ENCODE measurements at regions not wholly inside any gene's neighbourhood (a gene's known extent, or its start where the extent isn't known, plus 50 kb on each side); places are given as distances from the start of the nearest gene placed in this dataset.

DNA sequence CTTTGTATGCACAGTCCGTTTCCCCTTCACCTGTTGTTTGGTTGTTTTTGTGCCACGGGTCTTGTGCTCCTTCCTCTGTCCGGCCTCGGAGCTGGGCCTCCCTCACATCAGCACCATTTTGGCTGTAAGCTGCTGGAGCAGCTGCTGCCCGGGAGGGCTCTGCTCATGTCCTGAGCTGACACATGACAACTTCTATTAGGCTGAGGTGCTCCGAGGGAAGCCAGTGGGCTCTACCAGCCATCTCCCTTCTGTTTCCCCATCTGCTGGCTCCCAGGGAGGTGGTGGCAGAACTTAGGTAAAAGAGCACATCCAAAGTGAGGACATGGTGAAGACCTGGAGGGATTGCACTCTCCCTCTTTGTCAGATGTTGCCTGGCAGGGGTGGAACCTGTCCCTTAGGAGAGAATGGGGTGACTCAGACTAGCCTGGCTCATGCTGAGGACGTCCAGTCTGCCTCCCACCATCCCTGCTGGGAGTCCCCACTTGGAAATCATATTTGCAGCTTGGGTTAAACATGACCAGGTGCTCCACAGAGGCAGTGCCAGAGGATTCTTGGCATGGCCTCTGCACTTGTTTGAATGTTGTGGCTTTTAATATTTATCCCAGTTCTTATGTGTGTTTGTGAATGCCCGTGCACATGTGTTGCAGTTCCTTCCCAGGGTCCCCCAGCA, 49.8 kb upstream of the TNP1 start:
- H3K4me1 ChIP-seq (ENCODE audit: control insufficient read depth, low read length) = no peaks in the 10 kb centered on the region
- no peak overlapping the region for H3K4me3 ChIP-seq (ENCODE audit: low read length)
- no peak overlapping the region for H3K27ac ChIP-seq (ENCODE audit: low read depth, low read length)

More for the DNA sequence above, 49.8 kb upstream of the TNP1 start:
- Histone ChIP-seq H3K9me2 (replicated peaks; ENCODE audit: control insufficient read depth, low read length) (no peaks in the 10 kb centered on the region), H3K9me3 (ENCODE audit: control insufficient read depth, insufficient read depth, low read length) (no peaks in the 10 kb centered on the region), H3K79me2 (ENCODE audit: control insufficient read depth, low read length) (no peaks in the 10 kb centered on the region), H3K27me3 (ENCODE audit: control insufficient read depth, low read length) (no peaks in the 10 kb centered on the region), H3F3A (ENCODE audit: control insufficient read depth, insufficient read depth) (no peaks in the 10 kb centered on the region), H3K4me2 (ENCODE audit: low read length) (no peak overlapping the region), H4K20me1 (ENCODE audit: control insufficient read depth, insufficient read depth, low read depth, low read length) (no peaks in the 10 kb centered on the region), H3K36me3 (ENCODE audit: control insufficient read depth, low read length) (no peaks in the 10 kb centered on the region)
- no peak for TF ChIP-seq EZH2phosphoT487 (IDR thresholded peaks at IDR 0.05; ENCODE audit: borderline replicate concordance, low read length)
- TF ChIP-seq, protein P1, sequence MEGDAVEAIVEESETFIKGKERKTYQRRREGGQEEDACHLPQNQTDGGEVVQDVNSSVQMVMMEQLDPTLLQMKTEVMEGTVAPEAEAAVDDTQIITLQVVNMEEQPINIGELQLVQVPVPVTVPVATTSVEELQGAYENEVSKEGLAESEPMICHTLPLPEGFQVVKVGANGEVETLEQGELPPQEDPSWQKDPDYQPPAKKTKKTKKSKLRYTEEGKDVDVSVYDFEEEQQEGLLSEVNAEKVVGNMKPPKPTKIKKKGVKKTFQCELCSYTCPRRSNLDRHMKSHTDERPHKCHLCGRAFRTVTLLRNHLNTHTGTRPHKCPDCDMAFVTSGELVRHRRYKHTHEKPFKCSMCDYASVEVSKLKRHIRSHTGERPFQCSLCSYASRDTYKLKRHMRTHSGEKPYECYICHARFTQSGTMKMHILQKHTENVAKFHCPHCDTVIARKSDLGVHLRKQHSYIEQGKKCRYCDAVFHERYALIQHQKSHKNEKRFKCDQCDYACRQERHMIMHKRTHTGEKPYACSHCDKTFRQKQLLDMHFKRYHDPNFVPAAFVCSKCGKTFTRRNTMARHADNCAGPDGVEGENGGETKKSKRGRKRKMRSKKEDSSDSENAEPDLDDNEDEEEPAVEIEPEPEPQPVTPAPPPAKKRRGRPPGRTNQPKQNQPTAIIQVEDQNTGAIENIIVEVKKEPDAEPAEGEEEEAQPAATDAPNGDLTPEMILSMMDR (IDR thresholded peaks at IDR 0.05; ENCODE audit: low read depth, low read length, poor library complexity, severe bottlenecking) = no peak

Measured in DOHH2 (cell line).